GM12864 (cell line): ENCODE measurements at regions not wholly inside any gene's neighbourhood (a gene's known extent, or its start where the extent isn't known, plus 50 kb on each side); places are given as distances from the start of the nearest gene placed in this dataset.

Source experiments
- DNase-seq: peaks from one replicate; pipeline ENCODE4 v3.0.0-alpha.2; 2011; ENCODE audit warnings: low read depth
- H3K4me3 ChIP-seq: 2 replicates; pipeline ENCODE4 v1.5.1; 2011; ENCODE audit warnings: mild to moderate bottlenecking, low read depth, low read length, control low read depth
- CTCF ChIP-seq: IDR thresholded peaks from 2 replicates; pipeline ENCODE4 v1.5.1; 2011; ENCODE audit warnings: low read depth, mild to moderate bottlenecking, moderate library complexity, low read length, control low read depth, inconsistent platforms; ENCODE audit errors: missing control alignments

GRCh38 chr10:52563360-52563759 is 209.2 kb downstream of the MBL2 start:
- no peak for TF ChIP-seq CTCF
- DNase-seq, result no peak

GRCh38 chr10:52566471-52567246 is 205.9 kb downstream of the MBL2 start:
- H3K4me3 ChIP-seq, result no peak overlapping the region
- no peak for DNase-seq
- peak; percentile 17 for TF ChIP-seq CTCF

More at GRCh38 chr10:52563360-52563759, 209.2 kb downstream of the MBL2 start:
- H3K4me3 ChIP-seq, result no peak overlapping the region

GRCh38 chr10:52567247-52567580 is 205.4 kb downstream of the MBL2 start:
- no peak for TF ChIP-seq CTCF
- no peak overlapping the region for H3K4me3 ChIP-seq
- no peak for DNase-seq

- DNase-seq, result no peak
Measured at GRCh38 chr10:52568309-52568708, 204.3 kb downstream of the MBL2 start.

GRCh38 chr10:52570490-52570889 is 202.1 kb downstream of the MBL2 start:
- TF ChIP-seq CTCF, result no peak
- no peak overlapping the region for H3K4me3 ChIP-seq
- no peak for DNase-seq

More at GRCh38 chr10:52568309-52568708, 204.3 kb downstream of the MBL2 start:
- no peak overlapping the region for H3K4me3 ChIP-seq
- TF ChIP-seq CTCF, result no peak

- H3K4me3 ChIP-seq, result no peak overlapping the region
- TF ChIP-seq CTCF, result no peak
- no peak for DNase-seq
Measured at GRCh38 chr10:52571018-52571417, 201.6 kb downstream of the MBL2 start.
